GM10248 (cell line): ENCODE measurements at regions not wholly inside any gene's neighbourhood (a gene's known extent, or its start where the extent isn't known, plus 50 kb on each side); places are given as distances from the start of the nearest gene placed in this dataset.

Experiments
- CTCF ChIA-PET: fragments of 300-600 bp; sonication (Branson Sonifier 250); formaldehyde crosslinking; extraction: SDS; loops from one replicate; lab custom pipeline; 2021; ENCODE audit warnings: antibody characterized with exemption; lab: Yijun Ruan, JAX
- POLR2A ChIA-PET: fragments of 350-650 bp; sonication (Branson Sonifier 250); formaldehyde crosslinking; extraction: SDS; loops from one replicate; lab custom pipeline; 2020; ENCODE audit warnings: antibody characterized with exemption; lab: Yijun Ruan, JAX
- DNase-seq: peaks from one replicate; pipeline ENCODE4 v3.0.0; 2012; ENCODE audit errors: extremely low spot score
- CTCF ChIP-seq: IDR thresholded peaks from 2 replicates; pipeline ENCODE4 v1.5.1; 2012; ENCODE audit warnings: mild to moderate bottlenecking, low read depth; ENCODE audit errors: extremely low read depth, missing control alignments, control extremely low read depth

- TF ChIP-seq CTCF, result no peak
- ChIA-PET POLR2A (no interaction called here), CTCF (no interaction called here)
- no peak for DNase-seq
These were observed 137.6 kb upstream of the RNPC3 start for GRCh38 chr1:103387898-103388297.

GRCh38 chr1:103373991-103374390 lies 151.5 kb upstream of the RNPC3 start:
- no peak for DNase-seq
- TF ChIP-seq CTCF, result no peak
- CTCF ChIA-PET, result no interaction called here
- POLR2A ChIA-PET, result no interaction called here

- ChIA-PET CTCF (no interaction called here), POLR2A (no interaction called here)
- TF ChIP-seq CTCF, result no peak
- no peak for DNase-seq
These were observed 152.6 kb upstream of the RNPC3 start for GRCh38 chr1:103372866-103373265.

GRCh38 chr1:103371234-103371633 lies 154.3 kb upstream of the RNPC3 start:
- ChIA-PET CTCF (no interaction called here), POLR2A (no interaction called here)
- DNase-seq, result no peak
- TF ChIP-seq CTCF, result no peak

- ChIA-PET CTCF (no interaction called here), POLR2A (no interaction called here)
- no peak for DNase-seq
- no peak for TF ChIP-seq CTCF
These were observed 158.3 kb upstream of the RNPC3 start for GRCh38 chr1:103367186-103367585.

- DNase-seq, result no peak
- no peak for TF ChIP-seq CTCF
- CTCF ChIA-PET, result no interaction called here
- POLR2A ChIA-PET, result no interaction called here
These were observed 159.5 kb upstream of the RNPC3 start for GRCh38 chr1:103365860-103366569.

GRCh38 chr1:103363008-103363365 lies 162.5 kb upstream of the RNPC3 start:
- TF ChIP-seq CTCF, result no peak
- CTCF ChIA-PET, result no interaction called here
- DNase-seq, result no peak
- POLR2A ChIA-PET, result no interaction called here
